Heart left ventricle (tissue), 13 donors: ENCODE measurements at regions not wholly inside any gene's neighbourhood (a gene's known extent, or its start where the extent isn't known, plus 50 kb on each side); places are given as distances from the start of the nearest gene placed in this dataset.

Experiments used
- CTCF ChIP-seq, 12 donors: fragments of 200-600 bp; sonication (generic) in 4 of 12; IDR thresholded peaks; one replicate each; pipeline versions ENCODE4 v1.5.0 to v1.8.0; 2018 to 2022; ENCODE audit warnings: antibody characterized with exemption in 12 of 12, mild to moderate bottlenecking in 5 of 12
- POLR2A ChIP-seq, 2 donors: fragments of 450-650 bp; IDR thresholded peaks; one replicate each; pipeline ENCODE4 v1.6.1; 2017; ENCODE audit warnings: antibody characterized with exemption in 2 of 2, mild to moderate bottlenecking in 2 of 2, moderate library complexity in 2 of 2
- donor health status: ischemic (EF 13 %, LVEDD 7.1; RV severe dilation, severe dysfunction).
- donor health status: DM: no; HTN: yes; CAD: no.
- donor health status: DM: no; HTN: no; CAD: no.
- donor health status: ischemic (EF 25% LVEDD 6.9; RV normal size, moderate dysfunction).
- donor health status: ischemic (EF 25% LVEDD 5.7; RV mildly dilated, moderate dysfunction).
- donor health status: ischemic (EF 35%, LVEDD 5.7; RV mildly dilated, moderate dysfunction).
- donor health status: nonischemic (EF 11% LVEDD 7.7; RV severe dilation, severe dysfunction).
- donor health status: DM: yes; HTN: yes; CAD: no.
- donor health status: PGD.
- donor health status: ischemic (EF 29% LVEDD 5.4; RV normal size, mild dysfunction).
- donor health status: nonischemic (EF 23%, LVEDD 6.1; RV moderate dilation, normal function).

GRCh38 chr13:83804356-83804962 is 77.8 kb downstream of the SLITRK1 start:
- TF ChIP-seq CTCF (IDR thresholded peaks at IDR 0.05) (no peak), POLR2A (IDR thresholded peaks at IDR 0.05) (no peak)
